ENCODE measurements at regions not wholly inside any gene's neighbourhood (a gene's known extent, or its start where the extent isn't known, plus 50 kb on each side); places are given as distances from the start of the nearest gene placed in this dataset.

DNA sequence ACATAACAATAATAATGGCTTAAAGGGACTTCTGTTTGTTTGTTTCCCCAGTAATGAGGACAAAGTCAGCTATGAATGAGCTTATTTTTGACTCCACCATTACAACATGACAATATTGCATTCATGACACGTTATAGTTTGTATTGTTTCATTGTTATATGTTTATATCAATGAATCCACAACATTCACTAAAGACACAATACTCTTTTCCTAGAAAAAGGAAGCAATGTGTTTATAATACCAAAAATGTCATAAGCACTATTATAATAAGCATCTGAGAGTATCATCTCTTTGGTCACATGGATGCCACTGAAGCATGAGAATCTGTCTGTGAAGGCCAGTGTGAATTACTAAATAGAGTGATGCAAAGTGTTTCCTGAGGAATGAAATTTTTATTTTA, 1026.9 kb upstream of the C9orf72 start:
- DNase-seq (ENCODE audit: low read depth in 2 of 2) = no peak

DNA sequence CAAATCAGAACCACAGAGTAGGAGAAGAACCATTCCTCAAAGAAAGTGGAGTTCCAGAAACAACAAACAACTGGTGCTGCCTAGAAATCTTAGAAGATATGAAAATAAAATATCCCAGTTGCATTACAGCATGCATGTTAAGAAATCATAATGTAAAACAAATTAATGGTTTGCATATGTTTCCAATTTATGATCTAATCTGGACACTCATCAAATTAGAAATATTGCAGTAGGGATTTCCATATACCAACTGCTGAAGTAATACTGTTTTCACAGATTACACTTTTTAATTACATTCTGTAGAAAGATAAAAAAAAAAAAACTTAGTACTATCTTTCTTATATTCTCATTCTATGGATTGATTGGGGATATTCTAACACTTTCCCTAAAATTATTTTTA, 1034.6 kb upstream of the C9orf72 start:
- DNase-seq (ENCODE audit: low read depth in 2 of 2) = no peak

DNA sequence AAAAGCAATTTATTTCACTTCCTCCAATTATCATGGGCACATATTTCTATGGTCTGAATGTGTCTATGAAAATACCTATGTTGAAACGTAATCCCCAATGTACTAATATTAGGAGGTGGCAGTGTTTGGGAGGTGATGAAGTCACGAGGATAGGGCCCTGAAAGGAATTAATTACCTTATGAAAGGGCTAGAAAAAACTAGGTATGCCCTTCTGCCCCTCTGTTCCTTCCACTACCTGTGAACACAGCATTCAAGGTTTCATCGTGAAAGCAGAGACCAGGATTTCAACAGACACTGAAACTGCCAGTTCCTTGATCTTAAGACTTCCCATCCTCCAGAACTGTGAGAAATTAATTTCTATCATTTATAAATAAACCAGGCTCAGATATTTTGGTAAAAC, 1037.1 kb upstream of the C9orf72 start:
- DNase-seq (ENCODE audit: low read depth in 2 of 2) = no peak

DNA sequence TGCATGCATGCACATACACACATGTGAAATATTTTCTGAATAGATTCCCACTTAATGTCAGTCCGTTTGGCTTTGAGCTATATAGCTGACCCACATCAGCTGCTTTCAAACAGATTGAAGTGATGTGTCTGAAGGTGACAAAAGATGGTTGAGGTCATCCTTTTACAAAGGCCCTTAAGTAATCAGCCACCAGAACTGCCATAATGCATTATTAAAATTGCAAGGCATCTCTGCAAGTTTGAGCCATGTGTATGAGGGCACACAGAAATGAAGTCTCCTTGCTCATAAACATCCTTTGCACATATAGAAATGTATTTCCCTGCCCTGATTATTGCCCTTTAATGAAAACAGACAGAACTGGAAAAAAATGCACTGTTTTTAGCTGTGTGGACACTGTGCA, 1043.0 kb upstream of the C9orf72 start:
- no peak for DNase-seq (ENCODE audit: low read depth in 2 of 2)

DNA sequence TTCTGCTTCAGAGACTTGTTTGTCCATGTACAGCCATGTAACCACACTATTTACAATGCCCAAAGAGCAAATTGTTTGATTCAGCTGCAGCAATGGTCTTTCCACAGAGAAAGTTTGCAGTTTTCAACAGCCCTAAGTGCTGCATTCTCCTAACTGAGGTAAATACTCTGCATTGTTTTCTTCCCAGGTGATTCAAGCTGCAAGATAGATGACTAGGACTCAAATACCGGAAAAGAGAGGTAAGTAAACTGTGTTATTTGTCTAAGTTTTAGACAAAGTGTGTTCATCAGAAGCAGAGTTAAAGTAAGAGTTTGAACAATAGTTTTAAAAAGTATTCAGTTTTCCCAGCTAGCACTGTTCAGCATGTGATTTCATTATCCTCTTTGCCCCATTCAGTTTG, 1046.7 kb upstream of the C9orf72 start:
- DNase-seq (ENCODE audit: low read depth in 2 of 2) = no peak

DNA sequence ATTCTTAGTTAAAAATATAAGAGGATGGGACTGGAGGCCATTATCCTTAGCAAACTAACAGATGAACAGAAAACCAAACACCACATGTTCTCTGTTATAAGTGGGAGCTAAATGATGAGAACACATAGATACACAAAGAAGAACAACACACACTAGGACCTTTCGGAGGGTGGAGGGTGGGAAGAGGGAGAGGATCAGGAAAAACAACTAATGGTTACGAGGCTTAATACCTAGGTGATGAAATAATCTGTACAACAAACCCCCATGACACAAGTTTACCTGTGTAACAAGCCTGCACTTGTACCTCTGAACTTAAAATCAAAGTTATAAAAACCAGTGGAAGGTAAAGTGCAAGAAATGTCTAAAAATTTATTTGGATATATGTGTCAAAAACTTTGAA, 1047.4 kb upstream of the C9orf72 start:
- no peak for DNase-seq (ENCODE audit: low read depth in 2 of 2)

DNA sequence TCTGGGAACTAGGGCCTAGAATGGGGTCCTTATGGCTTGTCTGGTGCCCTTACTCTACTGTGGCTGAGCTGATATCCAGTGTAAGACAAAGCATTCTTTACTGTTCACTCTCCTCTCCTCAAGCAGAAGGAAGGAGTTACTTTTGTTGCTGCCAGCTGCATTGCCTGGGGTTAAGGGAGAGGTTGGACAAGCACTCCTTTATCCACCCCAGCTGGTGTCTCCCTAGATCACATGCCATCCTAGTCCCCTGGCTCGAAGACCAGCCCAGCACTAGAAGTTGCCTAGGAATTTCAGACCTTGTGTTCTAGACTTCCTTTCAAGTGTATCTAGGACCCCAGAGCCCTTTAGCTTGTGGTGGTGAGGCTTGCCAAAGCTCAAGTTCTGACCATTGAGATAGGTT, 1051.5 kb upstream of the C9orf72 start:
- DNase-seq (ENCODE audit: low read depth in 2 of 2) = no peak

DNA sequence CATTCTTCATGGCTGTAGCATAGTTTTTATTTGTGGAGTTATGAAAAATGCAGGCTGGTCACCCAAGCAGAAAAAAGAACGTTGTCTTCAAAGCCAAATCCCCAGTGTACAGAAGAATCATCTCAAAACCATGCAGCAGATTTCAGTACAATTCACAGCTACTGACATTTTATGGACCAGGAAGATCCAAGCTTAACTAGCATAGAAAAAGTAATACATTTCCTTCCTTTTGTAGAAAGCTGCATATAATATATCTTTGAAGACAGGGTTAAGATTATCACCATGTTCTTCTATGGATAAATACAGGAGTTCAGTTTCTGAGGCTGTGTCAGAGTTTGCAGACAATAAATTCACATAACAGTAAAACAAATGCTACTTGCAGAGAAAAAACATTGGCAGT, 1054.8 kb upstream of the C9orf72 start:
- DNase-seq (ENCODE audit: low read depth in 2 of 2) = no peak

DNA sequence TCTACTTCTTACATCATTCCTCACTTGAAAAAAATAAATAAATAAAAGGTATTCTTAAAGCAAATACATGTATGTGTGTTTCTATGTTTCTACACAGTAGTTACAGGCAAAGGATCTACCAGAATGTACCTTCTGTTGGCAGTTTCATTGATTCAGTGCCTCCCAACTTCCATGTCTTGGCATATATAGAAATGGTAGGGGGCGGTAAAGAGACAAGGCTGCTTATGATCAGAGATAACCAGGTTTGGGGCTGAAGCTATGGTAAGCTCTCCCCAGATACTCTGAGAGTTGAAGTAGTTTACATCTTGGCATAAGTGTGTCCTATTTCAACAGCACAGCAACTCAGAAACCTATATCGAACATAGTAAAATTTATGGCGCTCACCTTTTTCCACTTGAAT, 1075.4 kb upstream of the C9orf72 start:
- no peak for DNase-seq (ENCODE audit: low read depth in 2 of 2)

DNA sequence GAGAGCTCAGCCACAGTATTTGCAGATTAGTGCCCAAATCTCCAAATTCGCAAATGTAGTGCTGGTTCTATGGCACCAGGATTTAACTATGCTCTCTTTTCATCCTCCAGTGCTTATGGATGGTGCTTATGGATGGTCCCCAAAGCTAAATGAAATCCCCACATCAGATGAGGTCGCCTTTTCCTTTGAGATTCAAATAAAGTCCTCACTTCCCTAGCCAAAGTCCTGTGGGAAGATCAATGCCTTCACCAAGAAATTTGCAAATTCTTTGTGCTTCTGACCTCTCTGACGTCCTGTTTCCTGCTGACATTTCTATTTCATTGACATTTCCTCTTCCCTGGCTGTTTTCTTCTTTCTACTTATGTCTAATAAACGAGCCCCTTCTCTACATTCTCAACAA, 1077.0 kb upstream of the C9orf72 start:
- DNase-seq (ENCODE audit: low read depth in 2 of 2) = no peak

DNA sequence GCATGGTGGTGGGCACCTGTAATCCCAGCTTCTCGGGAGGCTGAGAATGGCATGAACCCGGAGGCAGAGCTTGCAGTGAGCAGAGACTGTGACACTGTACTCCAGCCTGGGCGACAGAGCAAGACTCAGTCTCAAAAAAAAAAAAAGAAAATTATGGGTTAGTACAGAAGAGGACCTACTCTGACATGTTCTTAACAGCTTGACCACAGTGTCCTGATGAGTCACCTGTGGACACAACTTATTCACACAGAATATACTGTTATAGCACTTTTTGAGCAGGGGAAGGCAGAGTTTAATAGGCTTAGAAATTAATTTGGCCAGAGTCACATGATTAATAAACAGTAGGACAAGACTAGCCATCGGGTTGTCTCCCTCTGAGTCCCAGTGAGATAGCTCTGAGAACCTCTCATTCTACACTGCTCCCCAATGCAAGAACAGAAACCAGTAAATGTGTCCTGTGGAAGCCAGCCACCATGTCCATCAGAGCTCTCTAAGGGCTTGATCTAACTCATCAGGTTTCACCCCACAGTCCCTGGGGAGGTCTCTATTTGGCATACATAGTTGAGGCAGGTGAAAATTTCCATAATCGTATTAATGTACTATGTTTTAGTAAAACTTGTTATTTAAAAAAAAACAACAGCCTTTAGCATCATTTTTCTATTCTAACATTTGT, 1077.9 kb upstream of the C9orf72 start:
- DNase-seq (ENCODE audit: low read depth in 2 of 2) = no peak

DNA sequence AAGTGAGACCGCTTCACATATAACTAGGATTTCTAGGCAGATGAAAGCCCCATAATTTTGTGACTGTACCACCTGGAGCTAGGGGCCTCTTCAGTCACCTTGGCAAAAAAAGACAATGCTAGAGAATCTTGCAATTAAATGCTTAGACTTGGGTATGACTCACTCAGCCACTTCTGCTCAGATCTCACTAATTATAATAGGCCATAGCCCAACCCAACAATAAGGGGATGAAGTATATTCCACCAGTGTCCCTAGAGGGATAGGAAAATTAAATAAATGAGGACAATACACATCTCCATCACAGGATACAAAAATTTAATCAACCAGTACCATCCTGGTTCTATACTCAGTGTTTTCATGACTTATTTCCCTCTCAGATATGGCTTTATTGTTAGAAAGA, 1079.9 kb upstream of the C9orf72 start:
- DNase-seq (ENCODE audit: low read depth in 2 of 2) = no peak

DNA sequence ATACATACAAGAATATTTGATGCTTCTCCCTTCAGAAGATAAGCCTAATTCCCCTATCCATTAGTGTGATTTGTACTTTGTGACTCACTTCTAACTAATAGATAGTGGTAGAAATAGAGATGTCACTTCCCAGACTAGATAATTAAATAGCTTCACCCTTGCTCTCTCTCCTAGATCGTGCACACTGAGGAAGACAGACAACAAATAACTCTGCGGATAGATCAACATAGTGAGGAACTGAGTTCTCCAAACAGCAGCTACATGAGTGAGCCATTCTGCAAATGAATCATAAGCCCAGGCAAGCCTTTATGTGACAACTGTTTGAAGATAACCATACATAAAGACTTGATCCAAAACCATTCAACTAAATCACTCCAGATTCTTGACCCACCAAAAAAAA, 1083.4 kb upstream of the C9orf72 start:
- DNase-seq (ENCODE audit: low read depth in 2 of 2) = no peak

DNA sequence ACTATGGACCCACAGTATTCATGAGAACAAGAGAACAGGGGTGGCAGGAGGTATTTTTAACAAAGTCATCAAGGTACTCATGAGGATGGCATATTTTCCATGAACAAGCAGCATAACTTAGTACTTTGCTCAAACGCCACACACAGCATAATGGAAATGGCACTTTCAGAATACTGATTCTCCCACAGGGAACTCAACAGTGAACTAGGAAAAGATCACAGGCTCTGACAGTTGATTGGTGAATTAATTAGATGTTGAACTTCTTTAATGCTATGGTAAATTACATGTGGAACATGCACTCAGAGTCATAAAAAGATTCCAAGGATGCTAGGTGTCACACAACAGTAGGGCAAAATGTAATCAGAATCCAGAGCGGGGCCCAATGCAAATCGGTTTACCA, 1088.6 kb upstream of the C9orf72 start:
- DNase-seq (ENCODE audit: low read depth in 2 of 2) = no peak

DNA sequence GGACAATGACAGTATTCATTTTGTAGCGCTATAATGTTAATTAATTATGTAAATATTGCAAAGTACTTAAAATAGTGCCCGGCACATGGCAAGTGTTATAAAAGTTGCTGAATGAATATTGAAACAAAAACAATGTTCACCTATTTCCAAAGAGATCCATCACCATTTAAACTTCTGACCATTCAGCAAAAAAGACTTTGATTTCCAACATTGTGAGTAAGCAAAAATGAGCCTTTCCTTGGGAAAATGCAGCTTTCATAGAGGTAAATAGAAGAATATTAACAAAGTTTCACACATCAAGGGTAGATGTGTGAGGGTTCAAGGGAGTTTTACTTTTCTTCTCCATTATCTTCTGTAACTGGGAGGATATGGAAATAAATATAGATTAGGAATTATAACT, 1089.4 kb upstream of the C9orf72 start:
- no peak for DNase-seq (ENCODE audit: low read depth in 2 of 2)

DNA sequence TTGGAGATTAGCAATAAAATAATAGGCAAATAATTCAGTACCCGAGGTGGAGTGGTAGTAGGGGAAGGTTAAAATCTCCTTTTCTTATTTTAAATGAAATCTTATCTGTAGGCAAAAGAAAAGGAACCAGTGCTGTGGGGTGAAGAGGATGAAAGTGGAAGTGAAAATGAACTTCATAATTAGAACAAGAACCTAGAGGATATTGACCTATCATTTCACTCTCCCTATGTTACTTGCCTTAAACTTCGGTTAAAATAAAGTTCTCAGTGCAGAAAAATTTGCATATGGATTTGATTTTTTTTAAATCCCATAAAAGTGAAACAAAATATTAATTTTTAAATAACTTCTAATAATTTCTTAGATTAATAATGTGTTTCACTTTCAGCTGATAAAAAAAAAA, 1094.9 kb upstream of the C9orf72 start:
- DNase-seq (ENCODE audit: low read depth in 2 of 2) = no peak

DNA sequence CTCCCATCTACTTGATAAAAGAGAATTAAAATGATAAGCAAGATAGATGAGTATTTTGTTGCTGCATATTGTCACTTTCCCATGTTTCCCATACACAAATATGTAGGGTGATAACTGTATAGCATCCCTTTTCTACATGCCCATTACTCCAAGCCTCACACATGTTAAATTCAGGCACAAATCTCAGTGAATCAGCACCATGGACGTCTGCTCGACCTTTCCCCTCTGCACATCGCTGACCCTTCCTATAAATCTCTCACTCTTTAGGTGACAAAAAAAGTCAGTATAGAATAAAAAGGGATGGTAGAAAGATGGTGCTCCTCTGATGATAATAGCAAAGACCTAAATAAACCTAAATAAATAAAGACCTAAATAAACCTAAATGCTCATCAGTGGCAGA, 1097.7 kb upstream of the C9orf72 start:
- DNase-seq (ENCODE audit: low read depth in 2 of 2) = no peak

DNA sequence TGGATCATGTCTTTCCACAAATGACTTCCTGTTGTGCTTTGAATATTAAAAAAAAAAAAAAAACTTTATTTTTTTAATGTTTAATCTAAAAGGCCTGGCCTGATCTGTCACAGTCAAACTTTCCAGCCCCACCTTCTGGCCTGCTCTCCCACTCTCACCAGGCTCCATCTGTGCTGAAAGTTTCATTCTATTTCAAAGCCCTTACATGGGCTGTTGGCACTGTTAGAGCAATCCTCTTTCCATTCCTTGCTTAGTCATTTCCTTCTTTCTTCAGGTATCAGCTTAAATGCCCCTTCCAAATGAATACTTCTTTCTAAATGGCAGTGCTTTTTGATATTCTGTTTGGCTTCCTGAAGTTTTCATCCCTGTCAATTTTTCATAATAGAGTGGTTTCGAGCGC, 1104.8 kb upstream of the C9orf72 start:
- no peak for DNase-seq (ENCODE audit: low read depth in 2 of 2)

DNA sequence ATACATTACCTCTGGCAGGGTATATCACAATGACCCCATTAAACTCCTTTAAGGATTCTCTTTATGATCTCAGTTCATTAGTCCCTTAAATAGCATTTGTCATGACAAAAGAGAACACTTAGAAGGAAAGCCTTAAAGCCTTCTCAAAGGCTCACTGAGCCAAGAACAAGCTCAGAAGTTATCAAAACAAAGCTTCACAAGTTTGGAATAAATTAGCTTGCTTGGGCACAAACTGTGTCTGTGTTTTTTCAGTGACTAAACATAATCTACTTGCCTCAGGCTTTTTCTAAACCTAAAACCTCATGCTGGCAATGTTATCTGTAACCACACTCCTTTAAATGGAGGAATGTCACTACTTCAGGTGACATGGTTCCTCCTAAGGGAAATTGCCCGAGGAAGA, 1114.9 kb upstream of the C9orf72 start:
- no peak for DNase-seq (ENCODE audit: low read depth in 2 of 2)

DNA sequence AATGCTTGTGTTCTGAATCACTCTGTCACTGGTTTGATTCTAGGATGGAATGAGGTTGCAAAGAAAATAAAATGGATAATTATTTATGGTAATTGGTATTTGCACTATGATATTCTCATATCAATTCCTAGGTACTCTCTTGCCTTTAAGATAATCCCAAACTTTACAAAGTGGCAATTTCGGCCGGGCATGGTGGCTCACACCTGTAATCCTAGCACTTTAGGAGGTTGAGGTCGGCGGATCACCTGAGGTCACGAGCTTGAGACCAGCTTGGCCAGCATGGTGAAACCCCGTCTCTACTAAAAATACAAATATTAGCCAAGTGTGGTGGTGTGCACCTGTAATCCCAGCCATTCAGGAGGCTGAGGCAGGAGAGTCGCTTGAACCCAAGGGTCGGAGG, 1118.7 kb upstream of the C9orf72 start:
- no peak for DNase-seq (ENCODE audit: low read depth in 2 of 2)

DNA sequence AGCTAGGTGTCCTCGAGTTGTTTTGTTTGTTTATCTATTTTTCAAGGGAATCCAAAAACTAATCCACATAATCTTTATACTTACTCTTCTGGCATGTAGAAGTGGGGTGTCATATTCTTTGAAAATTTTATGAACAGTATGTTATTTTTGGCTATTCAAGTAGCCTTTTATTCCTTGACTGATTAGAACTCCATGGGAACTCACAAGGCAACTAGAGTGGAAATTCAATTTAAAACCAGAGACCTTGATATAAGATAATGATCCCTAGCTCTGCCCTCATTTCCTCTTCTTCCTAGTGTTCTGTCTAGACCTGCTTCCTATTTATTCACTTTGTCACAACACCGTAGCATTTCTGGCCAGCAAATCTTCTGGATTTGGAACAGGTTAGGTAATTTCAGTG, 1123.7 kb upstream of the C9orf72 start:
- DNase-seq (ENCODE audit: low read depth in 2 of 2) = no peak

DNA sequence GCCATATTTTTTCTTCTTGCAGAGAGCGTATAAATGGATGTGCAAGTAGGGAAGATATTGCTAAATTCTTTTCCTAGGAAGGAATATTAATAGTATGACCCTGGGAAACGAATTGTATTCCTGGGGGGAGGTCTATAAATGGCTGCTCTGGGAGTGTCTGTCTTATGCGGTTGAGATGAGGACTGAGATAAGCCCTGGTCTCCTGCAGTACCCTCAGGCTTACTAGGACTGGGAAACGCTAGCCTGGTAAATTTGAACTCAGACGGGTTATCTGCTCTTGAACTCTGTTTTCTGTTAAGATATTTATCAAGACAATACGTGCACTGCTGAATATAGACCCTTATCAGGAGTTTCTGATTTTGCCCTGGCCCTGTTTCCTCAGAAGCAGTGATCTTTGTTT, 1126.4 kb upstream of the C9orf72 start:
- no peak for DNase-seq (ENCODE audit: low read depth in 2 of 2)

DNA sequence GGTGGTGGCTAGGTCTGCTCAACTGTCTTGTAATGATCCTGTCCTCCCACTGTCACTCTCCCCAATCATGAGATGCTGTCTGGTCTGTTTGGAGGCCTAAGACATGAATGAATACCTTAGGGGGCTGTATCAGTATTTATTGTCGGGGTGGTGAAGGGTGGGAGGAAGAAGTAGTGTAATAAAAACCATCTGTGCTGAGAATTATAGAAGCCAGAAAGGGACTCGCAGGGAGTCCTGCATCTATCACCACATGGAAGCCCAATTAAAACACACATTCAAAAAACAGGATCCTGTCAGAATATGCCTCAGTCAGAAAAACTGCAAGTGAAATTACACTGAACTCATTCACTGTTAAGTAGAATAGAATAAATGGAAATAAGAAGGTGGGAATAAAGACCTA, 1134.3 kb upstream of the C9orf72 start:
- DNase-seq (ENCODE audit: low read depth in 2 of 2) = no peak

DNA sequence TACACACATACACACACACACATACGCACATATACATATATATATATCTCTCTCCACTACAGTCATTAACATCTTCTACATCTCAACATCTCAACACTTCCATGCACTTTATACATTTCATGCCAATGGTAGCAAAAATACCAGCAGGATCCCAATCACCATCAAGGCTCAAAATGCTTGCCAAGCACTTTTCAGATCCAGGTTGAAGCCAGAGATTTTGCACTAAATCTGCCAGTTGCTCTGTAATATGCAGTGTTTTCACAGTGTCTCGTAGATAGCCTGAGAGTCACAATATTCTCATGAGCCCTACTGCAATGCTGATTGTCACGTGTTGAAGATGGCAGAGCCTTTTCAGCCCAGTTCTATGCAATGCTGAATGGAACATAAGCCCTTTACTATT, 1140.9 kb upstream of the C9orf72 start:
- DNase-seq (ENCODE audit: low read depth in 2 of 2) = no peak

DNA sequence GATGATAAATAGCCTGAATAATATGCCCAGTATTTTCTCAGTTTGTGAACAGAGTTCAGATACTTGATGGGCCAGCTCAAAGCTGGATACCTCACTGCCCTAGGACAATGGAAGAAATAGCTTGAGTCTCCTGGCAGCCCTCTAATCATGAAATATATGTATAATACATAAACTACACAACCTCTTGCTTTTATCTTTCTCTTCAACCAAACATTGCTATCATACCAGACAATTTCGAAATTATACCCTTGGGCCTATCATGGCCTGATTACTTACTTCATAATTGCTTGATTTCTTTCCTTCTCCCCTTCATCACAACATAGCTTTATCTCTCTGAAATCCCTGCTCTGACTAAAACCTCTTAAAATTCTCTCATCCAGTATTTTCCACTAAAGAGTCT, 1144.9 kb upstream of the C9orf72 start:
- no peak for DNase-seq (ENCODE audit: low read depth in 2 of 2)
